ENCODE measurements at regions not wholly inside any gene's neighbourhood (a gene's known extent, or its start where the extent isn't known, plus 50 kb on each side); places are given as distances from the start of the nearest gene placed in this dataset.
"Not testable (repeated sequence)": the region's sequence is repeated elsewhere in the genome, so short reads cannot be mapped to it uniquely, and the experiment has no call there.

- in situ Hi-C loops (cut with HindIII; ENCODE audit: low sequenced_read_pairs), result not testable (repeated sequence)
Observed at GRCh38 chr1:228796945-228797344, 61.7 kb downstream of the RHOU start.

GRCh38 chr1:228798035-228798434 is 62.8 kb downstream of the RHOU start:
- in situ Hi-C loops (cut with HindIII; ENCODE audit: low sequenced_read_pairs), result no loop called here
- no peak for DNase-seq (ENCODE audit: low spot score)

More at GRCh38 chr1:228796945-228797344, 61.7 kb downstream of the RHOU start:
- not testable (repeated sequence) for DNase-seq (ENCODE audit: low spot score)

- DNase-seq (ENCODE audit: low spot score), result no peak
- in situ Hi-C loops (cut with HindIII; ENCODE audit: low sequenced_read_pairs), result no loop called here
Observed at GRCh38 chr1:228798548-228798947, 63.3 kb downstream of the RHOU start.

GRCh38 chr1:228799924-228800323 is 64.6 kb downstream of the RHOU start:
- DNase-seq (ENCODE audit: low spot score), result no peak
- in situ Hi-C loops (cut with HindIII; ENCODE audit: low sequenced_read_pairs), result no loop called here

GRCh38 chr1:228801068-228801467 is 65.8 kb downstream of the RHOU start:
- DNase-seq (ENCODE audit: low spot score), result no peak
- in situ Hi-C loops (cut with HindIII; ENCODE audit: low sequenced_read_pairs), result no loop called here

GRCh38 chr1:228802386-228803220 is 67.3 kb downstream of the RHOU start:
- in situ Hi-C loops (cut with HindIII; ENCODE audit: low sequenced_read_pairs), result no loop called here
- no peak for DNase-seq (ENCODE audit: low spot score)

GRCh38 chr1:228803421-228803820 is 68.1 kb downstream of the RHOU start:
- no peak for DNase-seq (ENCODE audit: low spot score)
- in situ Hi-C loops (cut with HindIII; ENCODE audit: low sequenced_read_pairs), result no loop called here

GRCh38 chr1:228804173-228804572 is 68.9 kb downstream of the RHOU start:
- in situ Hi-C loops (cut with HindIII; ENCODE audit: low sequenced_read_pairs), result no loop called here
- DNase-seq (ENCODE audit: low spot score), result no peak

- no peak for DNase-seq (ENCODE audit: low spot score)
- in situ Hi-C loops (cut with HindIII; ENCODE audit: low sequenced_read_pairs), result no loop called here
Observed at GRCh38 chr1:228804640-228805413, 69.5 kb downstream of the RHOU start.

- no peak for DNase-seq (ENCODE audit: low spot score)
- in situ Hi-C loops (cut with HindIII; ENCODE audit: low sequenced_read_pairs), result no loop called here
Observed at GRCh38 chr1:228807904-228808605, 72.8 kb downstream of the RHOU start.

GRCh38 chr1:228809621-228810394 is 74.5 kb downstream of the RHOU start:
- in situ Hi-C loops (cut with HindIII; ENCODE audit: low sequenced_read_pairs), result no loop called here
- DNase-seq (ENCODE audit: low spot score), result no peak

GRCh38 chr1:228810395-228810758 is 75.1 kb downstream of the RHOU start:
- in situ Hi-C loops (cut with HindIII; ENCODE audit: low sequenced_read_pairs), result no loop called here
- no peak for DNase-seq (ENCODE audit: low spot score)

GRCh38 chr1:228810878-228811711 is 75.8 kb downstream of the RHOU start:
- DNase-seq (ENCODE audit: low spot score), result no peak
- in situ Hi-C loops (cut with HindIII; ENCODE audit: low sequenced_read_pairs), result no loop called here

- no peak for DNase-seq (ENCODE audit: low spot score)
- in situ Hi-C loops (cut with HindIII; ENCODE audit: low sequenced_read_pairs), result no loop called here
Observed at GRCh38 chr1:228811712-228812305, 76.5 kb downstream of the RHOU start.

- in situ Hi-C loops (cut with HindIII; ENCODE audit: low sequenced_read_pairs), result no loop called here
- DNase-seq (ENCODE audit: low spot score), result no peak
Observed at GRCh38 chr1:228812961-228813360, 77.7 kb downstream of the RHOU start.

GRCh38 chr1:228814176-228814575 is 78.9 kb downstream of the RHOU start:
- no peak for DNase-seq (ENCODE audit: low spot score)
- in situ Hi-C loops (cut with HindIII; ENCODE audit: low sequenced_read_pairs), result no loop called here

GRCh38 chr1:228818296-228818695 is 83.0 kb downstream of the RHOU start:
- no peak for DNase-seq (ENCODE audit: low spot score)
- in situ Hi-C loops (cut with HindIII; ENCODE audit: low sequenced_read_pairs), result no loop called here
